HEK293T (cell line): ENCODE measurements at regions not wholly inside any gene's neighbourhood (a gene's known extent, or its start where the extent isn't known, plus 50 kb on each side); places are given as distances from the start of the nearest gene placed in this dataset.

ENCODE experiments used
- BHLHE40 ChIP-seq: fragments of 450-650 bp; IDR thresholded peaks from 2 replicates; pipeline ENCODE4 v1.6.1; 2016; ENCODE audit warnings: mild to moderate bottlenecking, moderate library complexity, borderline replicate concordance
- FOXA1 ChIP-seq: fragments of 450-650 bp; IDR thresholded peaks from 2 replicates; pipeline ENCODE4 v1.6.1; 2016; ENCODE audit warnings: mild to moderate bottlenecking
- FOXM1 ChIP-seq: fragments of 450-650 bp; IDR thresholded peaks from 2 replicates; pipeline ENCODE4 v1.6.1; 2017; ENCODE audit warnings: mild to moderate bottlenecking, borderline replicate concordance
- HDGF ChIP-seq: fragments of 450-650 bp; IDR thresholded peaks from 2 replicates; pipeline ENCODE4 v1.6.1; 2017; ENCODE audit warnings: antibody characterized with exemption, borderline replicate concordance
- L3MBTL2 ChIP-seq: fragments of 450-650 bp; conservative IDR thresholded peaks from 2 replicates; pipeline ENCODE4 v1.6.1; 2016; ENCODE audit warnings: mild to moderate bottlenecking
- SP1 ChIP-seq: fragments of 450-650 bp; IDR thresholded peaks from 2 replicates; pipeline ENCODE4 v1.6.1; 2017
- SUZ12 ChIP-seq: fragments of 450-650 bp; IDR thresholded peaks from 2 replicates; pipeline ENCODE4 v1.6.1; 2016; ENCODE audit warnings: mild to moderate bottlenecking
- TARDBP ChIP-seq: fragments of 450-650 bp; IDR thresholded peaks from 2 replicates; pipeline ENCODE4 v1.6.1; 2016
- ZNF384 ChIP-seq: fragments of 450-650 bp; IDR thresholded peaks from 2 replicates; pipeline ENCODE4 v1.6.1; 2016

DNA sequence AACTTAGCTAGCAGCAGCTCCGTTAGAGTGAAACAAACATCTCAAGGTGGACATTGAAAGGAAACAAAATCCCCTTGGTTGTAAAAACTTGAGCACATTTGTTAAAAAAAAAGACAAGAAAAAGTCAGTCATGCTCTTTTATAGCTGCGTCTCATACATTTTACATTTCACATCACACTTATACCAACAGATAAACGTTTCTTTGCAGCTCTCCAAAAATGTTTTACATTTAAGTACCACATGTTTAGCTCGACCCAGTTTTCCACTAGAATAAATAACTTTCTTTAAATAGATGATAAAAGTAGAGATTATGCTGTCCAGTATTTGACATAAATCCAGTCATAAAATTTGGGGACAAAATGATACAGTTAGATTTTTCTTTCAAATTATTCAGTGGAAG lies 297.0 kb upstream of the ST6GAL2 start:
- no peak for TF ChIP-seq SP1
- no peak for TF ChIP-seq HDGF
- TF ChIP-seq TARDBP: no peak
- TF ChIP-seq FOXA1: no peak
- TF ChIP-seq BHLHE40: no peak
- no peak for TF ChIP-seq L3MBTL2
- TF ChIP-seq FOXM1: no peak
- no peak for TF ChIP-seq SUZ12
- TF ChIP-seq ZNF384: no peak
